ENCODE measurements at regions not wholly inside any gene's neighbourhood (a gene's known extent, or its start where the extent isn't known, plus 50 kb on each side); places are given as distances from the start of the nearest gene placed in this dataset.

- TF ChIP-seq POLR2A (IDR thresholded peaks at IDR 0.05; ENCODE audit: low read depth, low read length), result no peak
- no peak for TF ChIP-seq POLR2AphosphoS5 (IDR thresholded peaks at IDR 0.05; ENCODE audit: low read depth, low read length)
- no peak for TF ChIP-seq TAF1 (IDR thresholded peaks at IDR 0.05; ENCODE audit: low read depth, low read length)
These were observed 174.3 kb upstream of the RNF32 start for GRCh38 chr7:156466272-156466671.
